Kidney tubule cell (primary cell): ENCODE measurements at regions not wholly inside any gene's neighbourhood (a gene's known extent, or its start where the extent isn't known, plus 50 kb on each side); places are given as distances from the start of the nearest gene placed in this dataset.
A peak's percentile ranks its signal among the peaks of the same experiment; 100 is the strongest.
"Not testable (repeated sequence)": the region's sequence is repeated elsewhere in the genome, so short reads cannot be mapped to it uniquely, and the experiment has no call there.

ENCODE experiments used
- DNase-seq: peaks from one replicate; pipeline ENCODE4 v3.0.0-alpha.2; 2018; ENCODE audit warnings: low spot score

GRCh38 chrX:117843749-117844148, 272.9 kb downstream of the KLHL13 start:
- DNase-seq = no peak

GRCh38 chrX:117840645-117841044, 276.0 kb downstream of the KLHL13 start:
- DNase-seq = peak; percentile 95

GRCh38 chrX:117839544-117839943, 277.1 kb downstream of the KLHL13 start:
- peak; percentile 26 for DNase-seq

GRCh38 chrX:117838581-117839331, 277.9 kb downstream of the KLHL13 start:
- DNase-seq = no peak

- DNase-seq = peak; percentile 60
Measured at GRCh38 chrX:117835034-117835433, 281.6 kb downstream of the KLHL13 start.

- DNase-seq = peak; percentile 72
Measured at GRCh38 chrX:117834076-117834475, 282.5 kb downstream of the KLHL13 start.

- not testable (repeated sequence) for DNase-seq
Measured at GRCh38 chrX:117821472-117821871, 295.1 kb downstream of the KLHL13 start.

- DNase-seq = no peak
Measured at GRCh38 chrX:117808426-117808825, 308.2 kb downstream of the KLHL13 start.

- DNase-seq = no peak
Measured at GRCh38 chrX:117803463-117803862, 313.1 kb downstream of the KLHL13 start.

- no peak for DNase-seq
Measured at GRCh38 chrX:117788339-117788738, 328.3 kb downstream of the KLHL13 start.

- DNase-seq = no peak
Measured at GRCh38 chrX:117771384-117771783, 345.2 kb downstream of the KLHL13 start.

- DNase-seq = no peak
Measured at GRCh38 chrX:117768861-117769604, 347.6 kb downstream of the KLHL13 start.

- DNase-seq = no peak
Measured at GRCh38 chrX:117765211-117765610, 351.4 kb downstream of the KLHL13 start.

- no peak for DNase-seq
Measured at GRCh38 chrX:117752745-117753144, 363.9 kb downstream of the KLHL13 start.

- DNase-seq = no peak
Measured at GRCh38 chrX:117751155-117751554, 365.5 kb downstream of the KLHL13 start.

GRCh38 chrX:117744958-117745357, 371.7 kb downstream of the KLHL13 start:
- DNase-seq = no peak

- peak; percentile 62 for DNase-seq
Measured at GRCh38 chrX:117743469-117744251, 372.9 kb downstream of the KLHL13 start.

- peak; percentile 91 for DNase-seq
Measured at GRCh38 chrX:117713411-117713810, 403.2 kb downstream of the KLHL13 start.

- DNase-seq = no peak
Measured at GRCh38 chrX:117711782-117712181, 404.8 kb downstream of the KLHL13 start.

- no peak for DNase-seq
Measured at GRCh38 chrX:117707948-117708743, 408.5 kb downstream of the KLHL13 start.

GRCh38 chrX:117701050-117701449, 415.6 kb downstream of the KLHL13 start:
- DNase-seq = no peak

- no peak for DNase-seq
Measured at GRCh38 chrX:117689956-117690355, 426.7 kb downstream of the KLHL13 start.
